ENCODE measurements at regions not wholly inside any gene's neighbourhood (a gene's known extent, or its start where the extent isn't known, plus 50 kb on each side); places are given as distances from the start of the nearest gene placed in this dataset.

GRCh38 chr11:91840640-91841240, 383.9 kb upstream of the FAT3 start:
- H3K27ac Mint-ChIP-seq, result no peak overlapping the region
- TF ChIP-seq CTCF (IDR thresholded peaks at IDR 0.05), result no peak
- H3K4me1 Mint-ChIP-seq, result peaks cover 5% of the 10 kb centered on the region
- H3K4me3 Mint-ChIP-seq, result no peak overlapping the region
- H3K27me3 Mint-ChIP-seq (ENCODE audit: low read depth, poor library complexity), result peaks cover 7% of the 10 kb centered on the region
- H3K9me3 Mint-ChIP-seq, result no peaks in the 10 kb centered on the region
- no peak for DNase-seq
- no peaks in the 10 kb centered on the region for H3K36me3 Mint-ChIP-seq (ENCODE audit: low read depth)

GRCh38 chr11:91837411-91838330, 386.9 kb upstream of the FAT3 start:
- no peak overlapping the region for H3K27ac Mint-ChIP-seq
- no peaks in the 10 kb centered on the region for H3K9me3 Mint-ChIP-seq
- no peak for TF ChIP-seq CTCF (IDR thresholded peaks at IDR 0.05)
- no peak overlapping the region for H3K4me3 Mint-ChIP-seq
- H3K27me3 Mint-ChIP-seq (ENCODE audit: low read depth, poor library complexity), result peaks cover 7% of the 10 kb centered on the region
- no peak for DNase-seq
- no peaks in the 10 kb centered on the region for H3K36me3 Mint-ChIP-seq (ENCODE audit: low read depth)
- no peaks in the 10 kb centered on the region for H3K4me1 Mint-ChIP-seq

- peaks cover 9% of the 10 kb centered on the region for H3K9me3 Mint-ChIP-seq
Measured at GRCh38 chr11:91835051-91835560, 389.5 kb upstream of the FAT3 start.

GRCh38 chr11:91828901-91829300, 395.7 kb upstream of the FAT3 start:
- Mint-ChIP-seq H3K27ac (no peak overlapping the region), H3K36me3 (ENCODE audit: low read depth) (no peaks in the 10 kb centered on the region), H3K27me3 (ENCODE audit: low read depth, poor library complexity) (peaks cover 6% of the 10 kb centered on the region), H3K9me3 (peaks cover 15% of the 10 kb centered on the region), H3K4me3 (no peak overlapping the region), H3K4me1 (no peaks in the 10 kb centered on the region)
- TF ChIP-seq CTCF (IDR thresholded peaks at IDR 0.05), result no peak
- no peak for DNase-seq

More at GRCh38 chr11:91835051-91835560, 389.5 kb upstream of the FAT3 start:
- Mint-ChIP-seq H3K27me3 (ENCODE audit: low read depth, poor library complexity) (peaks cover 10% of the 10 kb centered on the region), H3K27ac (no peak overlapping the region), H3K4me3 (no peak overlapping the region), H3K4me1 (no peaks in the 10 kb centered on the region), H3K36me3 (ENCODE audit: low read depth) (no peaks in the 10 kb centered on the region)
- no peak for DNase-seq
- TF ChIP-seq CTCF (IDR thresholded peaks at IDR 0.05), result no peak

- Mint-ChIP-seq H3K9me3 (peaks cover 12% of the 10 kb centered on the region), H3K27ac (no peak overlapping the region), H3K27me3 (ENCODE audit: low read depth, poor library complexity) (peaks cover 16% of the 10 kb centered on the region), H3K4me3 (no peak overlapping the region), H3K4me1 (no peaks in the 10 kb centered on the region), H3K36me3 (ENCODE audit: low read depth) (no peaks in the 10 kb centered on the region)
- no peak for TF ChIP-seq CTCF (IDR thresholded peaks at IDR 0.05)
- DNase-seq, result no peak
Measured at GRCh38 chr11:91825777-91826176, 398.8 kb upstream of the FAT3 start.

Measured in nephron progenitor cell (in vitro differentiated cells).